DND-41 (cell line): ENCODE measurements at regions not wholly inside any gene's neighbourhood (a gene's known extent, or its start where the extent isn't known, plus 50 kb on each side); places are given as distances from the start of the nearest gene placed in this dataset.

ENCODE experiments used
- ATAC-seq: fragments of 200-7000 bp; cut with Tn5 transposase; 3 replicates; pipeline ENCODE4 v1.9.1; 2021; ENCODE audit warnings: low read depth; ENCODE audit not compliant: insufficient read depth
- DNase-seq: peaks from one replicate; pipeline ENCODE4 v3.0.0-alpha.2; 2020
- H2AFZ ChIP-seq: 2 replicates; pipeline ENCODE4 v1.6.0; 2012; ENCODE audit warnings: low read depth, low read length
- H3K27ac ChIP-seq: 2 replicates; pipeline ENCODE4 v1.5.1; 2012; ENCODE audit warnings: low read length, inconsistent platforms
- H3K27me3 ChIP-seq: fragments of 200-600 bp; sonication (generic); 2 replicates; pipeline ENCODE4 v1.6.0; 2012; ENCODE audit warnings: low read length, mild to moderate bottlenecking, inconsistent platforms; ENCODE audit not compliant: insufficient read depth, poor library complexity
- H3K36me3 ChIP-seq: 2 replicates; pipeline ENCODE4 v1.5.1; 2012; ENCODE audit warnings: low read length, inconsistent platforms; ENCODE audit not compliant: insufficient read depth
- H3K4me1 ChIP-seq: 2 replicates; pipeline ENCODE4 v1.5.1; 2012; ENCODE audit warnings: mild to moderate bottlenecking, low read length; ENCODE audit not compliant: insufficient read depth
- H3K4me2 ChIP-seq: 2 replicates; pipeline ENCODE4 v1.6.0; 2012; ENCODE audit warnings: mild to moderate bottlenecking, moderate library complexity, low read length, inconsistent platforms; ENCODE audit not compliant: insufficient read depth
- H3K4me3 ChIP-seq, 2 experiments: fragments of 200-600 bp in 1 of 2; shearing (Covaris generic) in 1 of 2; 2 replicates each; pipeline ENCODE4 v1.5.1; 2012 to 2016; ENCODE audit warnings: inconsistent platforms in 2 of 2, low read length in 2 of 2, mild to moderate bottlenecking in 2 of 2, low read depth in 1 of 2, moderate library complexity in 1 of 2
- H3K79me2 ChIP-seq: 2 replicates; pipeline ENCODE4 v1.6.0; 2012; ENCODE audit warnings: low read length, inconsistent platforms; ENCODE audit not compliant: insufficient read depth
- H3K9ac ChIP-seq: 2 replicates; pipeline ENCODE4 v1.6.0; 2012; ENCODE audit warnings: low read depth, mild to moderate bottlenecking, inconsistent platforms, low read length, moderate library complexity
- H3K9me3 ChIP-seq: 2 replicates; pipeline ENCODE4 v1.5.1; 2012; ENCODE audit warnings: low read length, moderate library complexity, mild to moderate bottlenecking, inconsistent platforms; ENCODE audit not compliant: insufficient read depth, severe bottlenecking
- H4K20me1 ChIP-seq: 2 replicates; pipeline ENCODE4 v1.6.0; 2012; ENCODE audit warnings: low read length; ENCODE audit not compliant: insufficient read depth
- CTCF ChIP-seq: IDR thresholded peaks from 2 replicates; pipeline ENCODE4 v1.5.1; 2012; ENCODE audit warnings: borderline replicate concordance, low read length, moderate library complexity, mild to moderate bottlenecking; ENCODE audit not compliant: poor library complexity, severe bottlenecking; ENCODE audit errors: extremely low read depth
- EZH2 ChIP-seq: IDR thresholded peaks from 3 replicates; pipeline ENCODE4 v1.6.1; 2012; ENCODE audit warnings: borderline replicate concordance, low read depth, mild to moderate bottlenecking, moderate library complexity, low read length, inconsistent platforms; ENCODE audit not compliant: severe bottlenecking

GRCh38 chr7:112873831-112874553, 83.8 kb upstream of the TMEM168 start:
- TF ChIP-seq EZH2 (no peak), CTCF (no peak)
- Histone ChIP-seq H3K79me2 (peaks cover 8% of the 10 kb centered on the region), H4K20me1 (peaks cover under 1% of the 10 kb centered on the region; the same call in 1 of the 2 replicates), H3K4me1 (no peaks in the 10 kb centered on the region), H3K9ac (no peak overlapping the region), H3K4me2 (no peak overlapping the region), H3K9me3 (no peaks in the 10 kb centered on the region), H2AFZ (no peak overlapping the region), H3K27me3 (no peaks in the 10 kb centered on the region), H3K4me3 (no peak overlapping the region), H3K36me3 (peaks cover 5% of the 10 kb centered on the region; the same call in 1 of the 2 replicates), H3K27ac (no peak overlapping the region)
- no peak for ATAC-seq
- no peak for DNase-seq

DNA sequence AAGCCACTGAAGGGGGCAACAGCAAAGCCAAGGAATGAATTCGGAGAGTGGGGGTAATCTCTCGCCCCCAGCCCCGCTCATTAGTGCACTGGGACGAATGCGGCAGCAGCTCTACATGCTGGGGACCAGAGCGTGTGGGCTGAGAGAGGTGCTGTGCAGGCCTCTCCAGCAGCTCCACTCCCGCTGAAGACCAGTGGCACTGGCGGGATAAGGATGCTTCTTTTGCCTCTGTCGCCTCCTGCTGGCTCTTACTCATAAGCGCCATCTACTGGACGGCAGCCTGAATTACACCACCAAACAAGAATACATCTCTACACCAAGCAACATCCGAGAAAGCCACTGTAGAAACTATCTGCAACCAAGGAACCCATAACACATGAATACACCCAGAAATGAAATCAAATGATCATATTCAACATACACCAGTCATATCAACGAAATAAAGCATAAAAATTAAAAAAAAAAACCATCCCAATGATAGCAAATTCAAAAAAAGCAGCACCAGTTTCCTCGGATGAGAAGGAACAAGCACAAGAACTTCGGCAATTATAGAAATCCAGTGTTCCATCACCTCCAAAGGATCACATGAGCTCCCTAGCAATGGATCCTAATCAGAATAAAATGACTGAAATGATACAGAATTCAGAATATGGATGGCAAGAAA, 79.0 kb upstream of the TMEM168 start:
- TF ChIP-seq EZH2 (no peak), CTCF (peak; percentile 87)
- Histone ChIP-seq H3K27me3 (no peaks in the 10 kb centered on the region), H3K4me3 (no peak overlapping the region), H4K20me1 (0 out of 2 replicates have a peak, but pooled peaks cover 6% of the 10 kb centered on the region), H2AFZ (no peak overlapping the region), H3K36me3 (no peaks in the 10 kb centered on the region; the same call in 1 of the 2 replicates), H3K9me3 (no peaks in the 10 kb centered on the region), H3K4me1 (no peaks in the 10 kb centered on the region), H3K27ac (no peak overlapping the region), H3K4me2 (no peak overlapping the region), H3K9ac (no peak overlapping the region), H3K79me2 (peaks cover 7% of the 10 kb centered on the region)
- DNase-seq (peak; percentile 53), ATAC-seq (peak; percentile 79)

DNA sequence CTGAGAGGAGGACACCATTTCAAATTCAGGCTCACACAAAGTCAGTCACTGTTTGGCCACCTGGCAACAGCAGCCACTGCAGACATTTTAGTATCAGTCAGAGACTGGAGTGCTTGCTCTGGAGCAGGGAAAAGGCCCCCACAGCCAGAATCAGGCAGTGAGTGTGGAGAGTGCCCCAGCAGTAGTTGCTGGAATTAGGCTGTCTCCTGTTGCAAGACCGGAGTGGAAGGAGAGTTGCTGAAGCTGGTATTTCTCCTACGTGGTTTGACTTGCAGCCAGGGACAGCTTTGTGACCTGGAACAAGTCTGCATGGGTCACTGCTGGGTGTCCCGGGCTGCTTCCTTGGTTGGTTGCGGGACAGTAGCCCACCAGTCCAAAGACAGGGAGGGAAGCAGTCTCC, 78.4 kb upstream of the TMEM168 start:
- Histone ChIP-seq H3K79me2 (peaks cover 6% of the 10 kb centered on the region), H3K9ac (no peak overlapping the region), H3K27me3 (no peaks in the 10 kb centered on the region), H3K4me2 (no peak overlapping the region), H4K20me1 (0 out of 2 replicates have a peak, but pooled peaks cover 6% of the 10 kb centered on the region), H3K9me3 (no peaks in the 10 kb centered on the region), H2AFZ (no peak overlapping the region), H3K4me1 (no peaks in the 10 kb centered on the region), H3K4me3 (no peak overlapping the region), H3K36me3 (no peaks in the 10 kb centered on the region; the same call in 1 of the 2 replicates), H3K27ac (no peak overlapping the region)
- ATAC-seq (no peak), DNase-seq (no peak)
- TF ChIP-seq CTCF (no peak), EZH2 (no peak)
